Sigmoid colon (tissue), 6 donors: ENCODE measurements at regions not wholly inside any gene's neighbourhood (a gene's known extent, or its start where the extent isn't known, plus 50 kb on each side); places are given as distances from the start of the nearest gene placed in this dataset.

Experiments
- DNase-seq: peaks from one replicate; pipeline ENCODE4 v3.0.0-alpha.2; 2019
- H3K27ac ChIP-seq, 4 donors: fragments of 200-600 bp; sonication (generic); one replicate each; pipeline ENCODE4 v1.5.1; 2016 to 2019; ENCODE audit warnings: mild to moderate bottlenecking in 1 of 4
- H3K27me3 ChIP-seq, 3 donors: fragments of 200-600 bp; sonication (generic); one replicate each; pipeline ENCODE4 v1.5.1; 2019; ENCODE audit warnings: mild to moderate bottlenecking in 1 of 3
- H3K36me3 ChIP-seq, 4 donors: fragments of 200-600 bp; sonication (generic); one replicate each; pipeline ENCODE4 v1.5.1; 2016 to 2019
- H3K4me1 ChIP-seq, 4 donors: fragments of 200-600 bp; sonication (generic); one replicate each; pipeline ENCODE4 v1.5.1; 2017 to 2019
- H3K4me3 ChIP-seq, 4 donors: fragments of 200-600 bp; sonication (generic); one replicate each; pipeline ENCODE4 v1.5.1; 2017 to 2019; ENCODE audit warnings: mild to moderate bottlenecking in 2 of 4, moderate library complexity in 1 of 4
- H3K9me3 ChIP-seq, 4 donors: fragments of 200-600 bp in 3 of 4; sonication (generic) in 3 of 4; one replicate each; pipeline versions ENCODE4 v1.5.1 to v1.6.1; 2013 to 2019
- EP300 ChIP-seq, 4 donors: sonication (generic); formaldehyde crosslinking; IDR thresholded peaks; one replicate each; pipeline ENCODE4 v1.6.1; 2017; ENCODE audit warnings: antibody characterized with exemption in 4 of 4
- POLR2A ChIP-seq, 2 donors: fragments of 450-650 bp; IDR thresholded peaks; one replicate each; pipeline ENCODE4 v1.6.1; 2016; ENCODE audit warnings: antibody characterized with exemption in 2 of 2, mild to moderate bottlenecking in 2 of 2, moderate library complexity in 2 of 2
- POLR2AphosphoS5 ChIP-seq, 4 donors: sonication (generic); formaldehyde crosslinking; IDR thresholded peaks; one replicate each; pipeline ENCODE4 v1.6.1; 2017; ENCODE audit warnings: antibody characterized with exemption in 4 of 4
- WGBS, 2 donors: extraction: QIAGEN DNeasy Blood & Tissue Kit; methylation state at CpG; one replicate each; pipeline ENCODE4 v1.1.7; 2013; 5-methylcytosine and 5-hydroxymethylcytosine counted together
- intact Hi-C: fragments of 100-400 bp; cut with DNase I; formaldehyde crosslinking; loops from one replicate; pipeline ENCODE4 v1.15.1; 2023
- TF ChIP-seq, protein P1 (sequence below), 4 experiments: fragments of 450-650 bp in 3 of 4; fragments of 200-600 bp in 1 of 4; IDR thresholded peaks; one replicate each; pipeline ENCODE4 v1.5.1; 2016 to 2019; ENCODE audit warnings: antibody characterized with exemption in 4 of 4, mild to moderate bottlenecking in 3 of 4, moderate library complexity in 2 of 4
- donor health status: healthy with polysubstance abuse.
- donor health status: healthy.

DNA sequence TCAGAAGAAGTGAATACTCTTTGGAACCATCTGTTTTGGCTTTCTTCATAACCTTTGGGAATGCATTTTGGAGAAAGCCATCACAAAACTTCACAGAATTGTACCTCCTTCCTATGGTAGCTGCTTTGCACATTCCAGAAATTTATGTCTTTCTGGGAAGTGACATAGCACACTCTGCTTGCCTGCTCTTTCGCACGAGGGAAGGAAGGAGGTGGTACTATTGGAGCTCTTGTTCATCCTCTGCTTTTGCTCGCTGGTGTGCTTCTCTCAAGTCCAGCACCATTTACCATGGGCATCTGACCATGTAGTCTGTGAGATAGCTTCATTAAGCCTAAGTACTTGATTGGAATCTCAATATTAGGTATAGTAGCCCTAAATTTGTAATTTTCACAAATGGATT is 473.3 kb upstream of the SLC35B3 start:
- Histone ChIP-seq H3K36me3 (no peaks in the 10 kb centered on the region), H3K4me3 (no peak overlapping the region), H3K27ac (no peak overlapping the region), H3K27me3 (no peaks in the 10 kb centered on the region), H3K4me1 (no peaks in the 10 kb centered on the region), H3K9me3 (peaks cover 0 to 4% (median 0%) of the 10 kb centered on the region in 4 donors)
- no peak for DNase-seq
- intact Hi-C loops: no loop called here
- TF ChIP-seq POLR2AphosphoS5 (IDR thresholded peaks at IDR 0.05): no peak
- 83 to 84% methylated on average over 3 of the region's 3 CpGs for WGBS, 2 donors

DNA sequence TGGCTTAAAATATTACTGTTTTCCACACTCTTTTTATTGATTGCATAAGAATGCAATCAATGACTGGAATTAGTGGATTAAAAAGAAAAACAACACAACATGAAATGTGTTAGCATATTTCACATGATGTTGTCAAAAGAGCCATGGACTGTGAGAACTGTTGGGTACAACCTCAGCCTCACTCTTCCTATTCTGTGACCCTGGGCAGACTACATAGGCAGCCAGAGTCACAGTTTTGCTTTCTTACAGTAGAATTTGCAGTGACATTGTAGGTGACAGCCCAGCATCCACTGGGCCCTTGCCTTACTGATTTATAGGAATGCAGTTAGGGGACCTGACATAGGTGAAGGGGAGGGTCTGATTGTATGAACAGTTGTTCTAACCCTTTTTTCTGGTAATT is 471.4 kb upstream of the SLC35B3 start:
- H3K4me3 ChIP-seq: no peak overlapping the region
- TF ChIP-seq, protein P1, sequence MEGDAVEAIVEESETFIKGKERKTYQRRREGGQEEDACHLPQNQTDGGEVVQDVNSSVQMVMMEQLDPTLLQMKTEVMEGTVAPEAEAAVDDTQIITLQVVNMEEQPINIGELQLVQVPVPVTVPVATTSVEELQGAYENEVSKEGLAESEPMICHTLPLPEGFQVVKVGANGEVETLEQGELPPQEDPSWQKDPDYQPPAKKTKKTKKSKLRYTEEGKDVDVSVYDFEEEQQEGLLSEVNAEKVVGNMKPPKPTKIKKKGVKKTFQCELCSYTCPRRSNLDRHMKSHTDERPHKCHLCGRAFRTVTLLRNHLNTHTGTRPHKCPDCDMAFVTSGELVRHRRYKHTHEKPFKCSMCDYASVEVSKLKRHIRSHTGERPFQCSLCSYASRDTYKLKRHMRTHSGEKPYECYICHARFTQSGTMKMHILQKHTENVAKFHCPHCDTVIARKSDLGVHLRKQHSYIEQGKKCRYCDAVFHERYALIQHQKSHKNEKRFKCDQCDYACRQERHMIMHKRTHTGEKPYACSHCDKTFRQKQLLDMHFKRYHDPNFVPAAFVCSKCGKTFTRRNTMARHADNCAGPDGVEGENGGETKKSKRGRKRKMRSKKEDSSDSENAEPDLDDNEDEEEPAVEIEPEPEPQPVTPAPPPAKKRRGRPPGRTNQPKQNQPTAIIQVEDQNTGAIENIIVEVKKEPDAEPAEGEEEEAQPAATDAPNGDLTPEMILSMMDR (IDR thresholded peaks at IDR 0.05): no peak
- TF ChIP-seq POLR2A (IDR thresholded peaks at IDR 0.05): no peak
- TF ChIP-seq EP300 (IDR thresholded peaks at IDR 0.05): no peak
- no peaks in the 10 kb centered on the region for H3K36me3 ChIP-seq
- H3K27ac ChIP-seq: no peak overlapping the region
- H3K9me3 ChIP-seq: peaks cover 0 to 4% (median 0%) of the 10 kb centered on the region in 4 donors
- DNase-seq: no peak
- no peaks in the 10 kb centered on the region for H3K27me3 ChIP-seq
- intact Hi-C loops: no loop called here
- no peaks in the 10 kb centered on the region for H3K4me1 ChIP-seq

DNA sequence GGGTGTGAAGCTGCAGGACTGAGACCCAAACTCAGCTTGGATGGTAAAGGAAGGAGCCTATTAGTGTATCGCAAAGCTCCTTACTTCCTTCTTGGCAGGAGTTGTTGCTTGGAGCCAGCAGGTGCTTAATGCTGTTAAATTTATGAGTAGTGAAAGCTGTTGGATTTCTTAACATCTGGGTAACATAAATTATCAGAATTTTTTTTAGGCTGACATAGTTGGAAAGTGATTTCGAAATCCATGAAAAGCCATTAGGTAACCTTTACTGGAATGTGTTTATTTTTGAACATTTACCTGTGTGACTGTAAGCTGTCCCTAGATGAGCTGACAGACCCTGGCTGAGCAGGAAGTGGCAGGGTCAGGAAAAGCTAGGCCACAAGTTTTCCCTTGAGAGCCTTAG is 470.4 kb upstream of the SLC35B3 start:
- H3K27ac ChIP-seq: no peak overlapping the region
- WGBS, 2 donors: 7 to 14% methylated on average over 2 of the region's 2 CpGs

DNA sequence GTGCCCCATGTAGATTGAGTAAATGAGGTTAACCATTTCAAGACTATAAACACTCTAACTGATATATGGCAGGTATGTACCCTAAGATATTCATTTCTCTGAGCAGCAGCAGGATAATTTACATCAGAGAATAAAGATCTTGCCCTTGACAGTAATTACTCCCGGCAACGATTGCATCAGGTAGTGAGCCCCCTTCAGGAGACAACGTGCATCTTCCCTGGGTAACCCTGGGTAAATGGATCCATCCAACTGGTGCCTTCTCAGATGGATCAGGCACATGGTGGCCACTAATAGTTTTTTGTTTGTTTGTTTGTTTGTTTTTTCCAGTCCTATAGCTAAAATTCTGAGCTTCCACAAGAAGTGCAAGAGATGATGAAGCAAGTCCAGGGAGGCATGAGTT is 469.4 kb upstream of the SLC35B3 start:
- TF ChIP-seq POLR2AphosphoS5 (IDR thresholded peaks at IDR 0.05) (no peak), POLR2A (IDR thresholded peaks at IDR 0.05) (no peak), EP300 (IDR thresholded peaks at IDR 0.05) (no peak)
- TF ChIP-seq, protein P1 (IDR thresholded peaks at IDR 0.05): no peak
- Histone ChIP-seq H3K27me3 (no peaks in the 10 kb centered on the region), H3K9me3 (peaks cover 0 to 4% (median 0%) of the 10 kb centered on the region in 4 donors), H3K27ac (no peak overlapping the region), H3K4me1 (no peaks in the 10 kb centered on the region), H3K4me3 (no peak overlapping the region), H3K36me3 (no peaks in the 10 kb centered on the region)
- DNase-seq: no peak
- WGBS, 2 donors: 65 to 66% methylated on average over 3 of the region's 3 CpGs
- intact Hi-C loops: no loop called here

More for the DNA sequence above, 470.4 kb upstream of the SLC35B3 start:
- no peaks in the 10 kb centered on the region for H3K27me3 ChIP-seq
- intact Hi-C loops: no loop called here
- DNase-seq: no peak
- TF ChIP-seq POLR2A (IDR thresholded peaks at IDR 0.05): no peak
- TF ChIP-seq, protein P1 (IDR thresholded peaks at IDR 0.05): no peak
- no peak for TF ChIP-seq EP300 (IDR thresholded peaks at IDR 0.05)
- no peak for TF ChIP-seq POLR2AphosphoS5 (IDR thresholded peaks at IDR 0.05)
- H3K36me3 ChIP-seq: no peaks in the 10 kb centered on the region
- no peak overlapping the region for H3K4me3 ChIP-seq
- H3K4me1 ChIP-seq: no peaks in the 10 kb centered on the region
- H3K9me3 ChIP-seq: peaks cover 0 to 4% (median 0%) of the 10 kb centered on the region in 4 donors

DNA sequence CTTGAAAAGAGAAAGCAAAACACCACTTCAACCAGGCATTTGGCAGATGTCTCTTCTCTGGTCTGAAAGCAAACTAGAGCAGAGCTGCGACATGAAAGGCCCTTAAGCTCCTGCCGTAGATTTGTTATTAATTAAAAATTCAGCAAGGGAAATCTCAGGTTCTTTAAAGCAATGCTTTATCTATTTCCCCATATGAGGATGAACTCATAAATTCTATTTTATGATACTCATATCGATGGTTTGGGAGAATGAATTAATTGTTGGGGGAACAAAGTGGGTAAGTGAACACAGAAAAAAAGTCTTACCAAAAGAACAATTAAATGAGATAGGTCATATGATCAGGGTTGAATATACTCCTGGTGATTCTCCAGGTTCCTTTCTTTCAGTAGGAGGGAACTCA is 464.7 kb upstream of the SLC35B3 start:
- 79 to 80% methylated on average over 3 of the region's 3 CpGs for WGBS, 2 donors

More for the DNA sequence above, 464.7 kb upstream of the SLC35B3 start:
- Histone ChIP-seq H3K27ac (no peak overlapping the region), H3K9me3 (peaks cover 0 to 4% (median 0%) of the 10 kb centered on the region in 4 donors), H3K36me3 (no peaks in the 10 kb centered on the region), H3K4me1 (no peaks in the 10 kb centered on the region), H3K27me3 (no peaks in the 10 kb centered on the region), H3K4me3 (no peak overlapping the region)
- DNase-seq: no peak
- no peak for TF ChIP-seq POLR2AphosphoS5 (IDR thresholded peaks at IDR 0.05)
- TF ChIP-seq, protein P1 (IDR thresholded peaks at IDR 0.05): no peak
- no peak for TF ChIP-seq POLR2A (IDR thresholded peaks at IDR 0.05)
- no peak for TF ChIP-seq EP300 (IDR thresholded peaks at IDR 0.05)
- intact Hi-C loops: no loop called here
